ENCODE measurements at regions not wholly inside any gene's neighbourhood (a gene's known extent, or its start where the extent isn't known, plus 50 kb on each side); places are given as distances from the start of the nearest gene placed in this dataset.
"Not testable (repeated sequence)": the region's sequence is repeated elsewhere in the genome, so short reads cannot be mapped to it uniquely, and the experiment has no call there.

GRCh38 chr7:68805159-68805558 lies 793.1 kb upstream of the AUTS2 start:
- in situ Hi-C loops (cut with MboI; ENCODE audit: low pct_unique_long_range_greater_than_20kb in 2 of 9, low sequenced_read_pairs in 9 of 9, unreplicated experiment in 9 of 9), result no loop called here
- no peaks in the 10 kb centered on the region for H3K4me1 ChIP-seq (replicated peaks in 1 of 2)
- 15 to 100% (median 89%) methylated on average over 4 to 5 of the region's 5 CpGs; no CpG with 5 or more reads in 5 of the 10 experiments for WGBS, 10 experiments
- H3K4me3 ChIP-seq, result no peak overlapping the region
- ATAC-seq (replicated peaks in 6 of 8), result no peak
- H3K27ac ChIP-seq, result no peak overlapping the region

DNA sequence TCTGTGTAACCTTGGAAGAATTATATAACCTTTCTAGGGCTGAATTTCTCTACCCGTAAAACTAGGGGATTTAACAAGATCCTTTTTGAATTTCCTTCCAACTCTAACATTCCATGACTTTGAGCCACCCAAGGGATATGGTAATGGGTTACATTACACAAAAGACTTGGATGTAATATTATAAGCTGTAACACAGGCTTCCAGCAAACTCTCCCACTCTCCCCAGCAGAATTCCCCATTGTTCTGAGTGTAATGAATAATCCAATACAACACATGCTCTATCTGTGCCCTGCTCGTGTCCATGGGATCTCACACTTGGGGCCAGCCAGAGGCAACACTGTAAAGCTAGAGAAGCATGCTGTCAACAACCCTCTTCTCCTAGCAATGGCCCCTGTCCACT lies 790.6 kb upstream of the AUTS2 start:
- ATAC-seq (replicated peaks in 6 of 8), result no peak
- H3K4me3 ChIP-seq, result no peak overlapping the region
- H3K4me1 ChIP-seq (replicated peaks in 1 of 2), result no peaks in the 10 kb centered on the region
- H3K27ac ChIP-seq, result no peak overlapping the region
- in situ Hi-C loops (cut with MboI; ENCODE audit: low pct_unique_long_range_greater_than_20kb in 2 of 9, low sequenced_read_pairs in 9 of 9, unreplicated experiment in 9 of 9), result no loop called here
- 11 to 100% (median 86%) methylated on average over 1 to 2 of the region's 2 CpGs; no CpG with 5 or more reads in 3 of the 10 experiments for WGBS, 10 experiments

DNA sequence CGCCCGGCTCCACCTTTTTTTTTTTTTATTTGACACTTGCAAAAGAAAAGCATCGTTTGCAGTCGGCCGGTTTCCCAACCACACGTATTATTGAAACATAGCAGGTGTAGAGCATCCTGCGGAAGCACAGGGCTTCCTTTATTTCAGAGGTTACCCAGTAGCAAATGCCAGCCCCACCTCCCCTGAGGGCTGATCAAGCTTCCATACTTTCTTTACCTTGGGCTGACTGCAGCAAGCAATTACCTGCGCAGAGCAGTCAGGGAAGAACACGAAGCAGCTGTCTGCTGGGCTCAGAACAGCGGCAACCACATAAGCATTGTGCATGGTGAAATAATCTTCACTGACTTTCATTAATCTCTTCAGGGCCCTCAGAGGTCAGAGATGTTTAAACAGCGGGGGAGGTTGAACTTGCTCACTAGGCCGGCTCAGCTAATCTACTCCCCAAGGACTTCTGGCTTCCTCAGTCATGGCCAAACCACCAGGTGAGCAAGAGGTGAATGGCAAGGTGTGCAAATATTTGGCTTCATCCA lies 784.7 kb upstream of the AUTS2 start:
- H3K27ac ChIP-seq, result peak overlapping the region in 1 of 2 donors; percentile 16
- in situ Hi-C loops (cut with MboI; ENCODE audit: low pct_unique_long_range_greater_than_20kb in 2 of 9, low sequenced_read_pairs in 9 of 9, unreplicated experiment in 9 of 9), result no loop called here
- H3K4me1 ChIP-seq (replicated peaks in 1 of 2), result peaks cover 9 to 11% of the 10 kb centered on the region in 2 donors
- 46 to 95% (median 67%) methylated on average over 1 to 8 of the region's 12 CpGs; no CpG with 5 or more reads in 2 of the 10 experiments for WGBS, 10 experiments
- peak in 4 of 8 experiments; percentile 52 to 93 (median 84) for ATAC-seq (replicated peaks in 6 of 8)
- no peak overlapping the region for H3K4me3 ChIP-seq

DNA sequence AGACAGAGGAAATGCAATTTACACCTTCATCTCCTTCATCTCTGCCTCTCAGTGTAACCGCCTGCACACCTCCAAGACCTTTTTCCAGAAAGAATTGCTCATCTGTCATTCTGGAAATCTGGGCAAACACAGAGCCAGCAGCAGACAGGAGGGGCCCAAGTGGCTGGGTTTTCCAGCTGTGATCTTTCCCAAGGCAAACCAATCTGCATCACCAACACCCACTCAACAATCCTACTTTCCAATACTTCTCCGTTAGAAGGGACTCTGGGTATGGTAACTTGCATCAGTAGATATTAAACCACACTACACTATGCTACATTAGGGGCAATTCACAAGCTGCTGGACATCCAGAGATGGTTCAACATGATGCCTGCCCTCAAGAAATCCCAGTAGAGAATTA lies 781.8 kb upstream of the AUTS2 start:
- WGBS, 10 experiments, result 17 to 83% (median 54%) methylated on average over 1 of the region's 2 CpGs; no CpG with 5 or more reads in 6 of the 10 experiments
- Histone ChIP-seq H3K27ac (no peak overlapping the region), H3K4me3 (no peak overlapping the region), H3K4me1 (replicated peaks in 1 of 2) (peaks cover 9 to 11% of the 10 kb centered on the region in 2 donors)
- ATAC-seq (replicated peaks in 6 of 8), result no peak
- in situ Hi-C loops (cut with MboI; ENCODE audit: low pct_unique_long_range_greater_than_20kb in 2 of 9, low sequenced_read_pairs in 9 of 9, unreplicated experiment in 9 of 9), result no loop called here

GRCh38 chr7:68820321-68820720 lies 778.0 kb upstream of the AUTS2 start:
- Histone ChIP-seq H3K4me1 (replicated peaks in 1 of 2) (no peaks in the 10 kb centered on the region), H3K4me3 (no peak overlapping the region), H3K27ac (no peak overlapping the region)
- ATAC-seq (replicated peaks in 6 of 8), result no peak
- WGBS, 10 experiments, result 24 to 100% (median 80%) methylated on average over 1 to 6 of the region's 6 CpGs; no CpG with 5 or more reads in 1 of the 10 experiments
- in situ Hi-C loops (cut with MboI; ENCODE audit: low pct_unique_long_range_greater_than_20kb in 2 of 9, low sequenced_read_pairs in 9 of 9, unreplicated experiment in 9 of 9), result no loop called here

DNA sequence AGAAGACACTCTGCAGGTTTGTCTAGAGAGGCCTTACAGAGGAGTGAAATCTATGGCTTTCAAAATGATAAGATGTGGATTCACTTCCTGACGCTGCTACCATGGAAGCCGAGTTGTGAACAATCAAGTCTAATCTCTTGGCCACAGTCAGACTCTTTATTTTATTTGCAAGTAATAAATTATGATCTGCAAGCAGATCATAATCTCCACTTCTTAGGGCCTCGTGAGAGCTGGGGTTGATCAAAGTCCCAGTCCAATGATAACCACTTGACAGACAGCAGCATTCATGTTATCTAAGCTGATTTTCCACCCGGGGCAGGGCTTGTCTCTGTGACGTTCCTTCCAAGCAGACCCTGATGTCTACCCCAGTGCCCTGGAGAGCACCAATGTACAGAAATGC lies 776.4 kb upstream of the AUTS2 start:
- ATAC-seq (replicated peaks in 6 of 8), result no peak
- Histone ChIP-seq H3K4me3 (no peak overlapping the region), H3K4me1 (replicated peaks in 1 of 2) (no peaks in the 10 kb centered on the region), H3K27ac (no peak overlapping the region)
- 19 to 96% (median 55%) methylated on average over 2 to 4 of the region's 5 CpGs; no CpG with 5 or more reads in 6 of the 10 experiments for WGBS, 10 experiments
- in situ Hi-C loops (cut with MboI; ENCODE audit: low pct_unique_long_range_greater_than_20kb in 2 of 9, low sequenced_read_pairs in 9 of 9, unreplicated experiment in 9 of 9), result no loop called here

DNA sequence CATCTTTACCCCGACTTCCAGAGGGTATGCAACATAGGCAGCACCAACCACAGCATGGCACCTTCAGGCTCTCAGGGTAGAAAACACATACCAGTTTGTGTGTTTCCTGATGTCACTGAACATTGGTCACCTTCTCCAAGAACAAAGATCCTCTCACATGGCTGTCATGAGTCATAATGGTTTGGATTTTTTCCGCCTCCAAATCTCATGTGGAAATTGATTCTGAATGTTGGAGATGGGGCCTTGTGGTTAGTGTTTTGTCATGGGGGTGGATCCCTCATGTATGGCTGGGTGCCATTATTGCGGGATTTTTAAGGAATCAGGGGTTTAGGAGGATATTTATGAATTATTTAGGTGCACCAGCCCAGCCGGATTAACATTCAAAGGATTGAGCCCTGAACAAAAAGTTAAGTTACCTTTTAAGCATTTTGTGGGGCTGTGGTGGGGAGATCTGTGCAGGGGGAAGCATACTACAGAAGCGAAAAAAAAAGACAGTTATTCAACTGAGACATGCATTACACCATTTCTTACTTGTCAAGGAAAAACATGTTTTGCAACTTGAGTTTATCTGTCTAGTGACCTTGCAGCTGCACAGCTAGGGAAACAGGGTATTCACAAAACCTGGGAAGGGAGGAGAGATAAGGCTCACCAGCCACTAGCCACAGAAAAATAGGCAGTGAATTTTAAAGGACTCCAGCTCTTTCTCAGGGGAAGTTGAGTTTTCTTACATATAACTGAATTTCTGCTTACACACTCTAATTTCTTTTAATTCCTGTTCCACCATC lies 774.1 kb upstream of the AUTS2 start:
- Histone ChIP-seq H3K4me3 (no peak overlapping the region), H3K27ac (no peak overlapping the region), H3K4me1 (replicated peaks in 1 of 2) (no peaks in the 10 kb centered on the region)
- 0 to 100% (median 88%) methylated on average over 2 to 5 of the region's 5 CpGs; no CpG with 5 or more reads in 3 of the 10 experiments for WGBS, 10 experiments
- in situ Hi-C loops (cut with MboI; ENCODE audit: low pct_unique_long_range_greater_than_20kb in 2 of 9, low sequenced_read_pairs in 9 of 9, unreplicated experiment in 9 of 9), result no loop called here
- ATAC-seq (replicated peaks in 6 of 8), result no peak

- in situ Hi-C loops (cut with MboI; ENCODE audit: low pct_unique_long_range_greater_than_20kb in 2 of 9, low sequenced_read_pairs in 9 of 9, unreplicated experiment in 9 of 9), result no loop called here
- Histone ChIP-seq H3K27ac (no peak overlapping the region), H3K4me1 (replicated peaks in 1 of 2) (no peaks in the 10 kb centered on the region), H3K4me3 (no peak overlapping the region)
- WGBS, 10 experiments, result 0 to 100% (median 83%) methylated on average over 1 to 10 of the region's 11 CpGs; no CpG with 5 or more reads in 2 of the 10 experiments
- ATAC-seq (replicated peaks in 6 of 8), result no peak
These were observed 769.7 kb upstream of the AUTS2 start for GRCh38 chr7:68828575-68828974.

- H3K27ac ChIP-seq, result no peak overlapping the region
- in situ Hi-C loops (cut with MboI; ENCODE audit: low pct_unique_long_range_greater_than_20kb in 2 of 9, low sequenced_read_pairs in 9 of 9, unreplicated experiment in 9 of 9), result no loop called here
- H3K4me1 ChIP-seq (replicated peaks in 1 of 2), result peaks cover 0 to 1% of the 10 kb centered on the region in 2 donors
- ATAC-seq (replicated peaks in 6 of 8), result no peak
- no peak overlapping the region for H3K4me3 ChIP-seq
- 0 to 94% (median 53%) methylated on average over 1 to 4 of the region's 4 CpGs; no CpG with 5 or more reads in 2 of the 10 experiments for WGBS, 10 experiments
These were observed 764.9 kb upstream of the AUTS2 start for GRCh38 chr7:68833422-68833821.

- no peak overlapping the region for H3K27ac ChIP-seq
- in situ Hi-C loops (cut with MboI; ENCODE audit: low pct_unique_long_range_greater_than_20kb in 2 of 9, low sequenced_read_pairs in 9 of 9, unreplicated experiment in 9 of 9), result no loop called here
- H3K4me3 ChIP-seq, result no peak overlapping the region
- 63 to 97% (median 88%) methylated on average over 5 to 9 of the region's 9 CpGs; no CpG with 5 or more reads in 2 of the 10 experiments for WGBS, 10 experiments
- no peak for ATAC-seq (replicated peaks in 6 of 8)
- H3K4me1 ChIP-seq (replicated peaks in 1 of 2), result peaks cover 0 to 12% of the 10 kb centered on the region in 2 donors
These were observed 759.3 kb upstream of the AUTS2 start for GRCh38 chr7:68839014-68839413.

- Histone ChIP-seq H3K4me3 (no peak overlapping the region), H3K27ac (no peak overlapping the region), H3K4me1 (replicated peaks in 1 of 2) (peaks cover 0 to 12% of the 10 kb centered on the region in 2 donors)
- in situ Hi-C loops (cut with MboI; ENCODE audit: low pct_unique_long_range_greater_than_20kb in 2 of 9, low sequenced_read_pairs in 9 of 9, unreplicated experiment in 9 of 9), result no loop called here
- WGBS, 10 experiments, result 0 to 100% (median 74%) methylated on average over 1 to 8 of the region's 9 CpGs; no CpG with 5 or more reads in 1 of the 10 experiments
- no peak for ATAC-seq (replicated peaks in 6 of 8)
These were observed 757.3 kb upstream of the AUTS2 start for GRCh38 chr7:68840991-68841390.

DNA sequence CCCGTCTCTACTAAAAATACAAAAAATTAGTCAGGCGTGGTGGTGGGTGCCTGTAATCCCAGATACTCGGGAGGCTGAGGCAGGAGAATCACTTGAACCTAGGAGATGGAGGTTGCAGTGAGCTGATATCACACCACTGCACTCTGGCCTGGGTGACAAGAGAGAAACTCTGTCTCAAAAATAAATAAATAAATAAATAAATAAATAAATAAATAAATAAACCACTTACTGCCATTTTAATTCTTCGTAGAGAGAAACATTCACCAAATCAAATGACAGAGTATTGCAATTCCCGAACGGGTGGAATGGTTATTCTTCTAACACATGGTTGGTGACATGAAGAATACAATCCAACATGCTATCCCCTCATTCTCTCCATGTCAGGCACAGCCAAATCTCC lies 754.3 kb upstream of the AUTS2 start:
- peaks cover 3 to 11% of the 10 kb centered on the region in 2 donors for H3K4me1 ChIP-seq (replicated peaks in 1 of 2)
- H3K4me3 ChIP-seq; ATAC-seq (replicated peaks in 6 of 8); in situ Hi-C loops (cut with MboI; ENCODE audit: low pct_unique_long_range_greater_than_20kb in 2 of 9, low sequenced_read_pairs in 9 of 9, unreplicated experiment in 9 of 9); H3K27ac ChIP-seq: not testable (repeated sequence)
- WGBS, 10 experiments, result 30 to 100% (median 80%) methylated on average over 1 to 6 of the region's 6 CpGs; no CpG with 5 or more reads in 1 of the 10 experiments

DNA sequence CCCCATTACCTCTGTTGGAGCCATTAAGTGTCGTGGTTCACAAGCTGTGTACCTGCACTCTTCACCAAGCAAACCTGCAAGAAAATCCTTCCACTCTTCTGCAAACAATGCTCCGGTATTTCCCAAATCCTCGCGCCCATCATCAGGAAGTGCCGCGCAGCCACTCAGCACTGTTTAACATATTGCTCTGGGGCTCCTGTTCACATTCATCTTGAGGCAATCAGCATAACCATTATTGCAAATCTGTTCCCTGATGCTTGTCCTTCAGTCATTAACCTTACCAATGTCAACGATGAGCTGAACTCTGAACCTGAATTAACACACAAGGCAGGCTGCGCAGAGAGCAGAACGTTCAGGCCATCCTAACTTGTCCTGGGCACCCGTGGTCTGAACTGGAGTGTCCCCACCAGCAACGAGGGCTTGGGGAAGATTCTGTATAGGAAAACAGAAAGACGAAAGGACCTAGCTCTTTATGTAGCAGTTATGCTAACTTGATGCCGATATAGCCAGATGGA lies 751.4 kb upstream of the AUTS2 start:
- H3K4me1 ChIP-seq (replicated peaks in 1 of 2), result peaks cover 3 to 7% of the 10 kb centered on the region in 2 donors
- ATAC-seq (replicated peaks in 6 of 8), result peak in 3 of 8 experiments; percentile 50 to 67 (median 53)
- no peak overlapping the region for H3K27ac ChIP-seq
- 0 to 82% (median 50%) methylated on average over 1 to 10 of the region's 13 CpGs; no CpG with 5 or more reads in 1 of the 10 experiments for WGBS, 10 experiments
- H3K4me3 ChIP-seq, result no peak overlapping the region
- in situ Hi-C loops (cut with MboI; ENCODE audit: low pct_unique_long_range_greater_than_20kb in 2 of 9, low sequenced_read_pairs in 9 of 9, unreplicated experiment in 9 of 9), result no loop called here

Data from motor neuron (in vitro differentiated cells).